ENCODE measurements at regions not wholly inside any gene's neighbourhood (a gene's known extent, or its start where the extent isn't known, plus 50 kb on each side); places are given as distances from the start of the nearest gene placed in this dataset.

GRCh38 chr18:24782566-24782965, 322.1 kb downstream of the HRH4 start:
- DNase-seq (ENCODE audit: low read depth in 2 of 2, low spot score in 1 of 2): no peak

DNA sequence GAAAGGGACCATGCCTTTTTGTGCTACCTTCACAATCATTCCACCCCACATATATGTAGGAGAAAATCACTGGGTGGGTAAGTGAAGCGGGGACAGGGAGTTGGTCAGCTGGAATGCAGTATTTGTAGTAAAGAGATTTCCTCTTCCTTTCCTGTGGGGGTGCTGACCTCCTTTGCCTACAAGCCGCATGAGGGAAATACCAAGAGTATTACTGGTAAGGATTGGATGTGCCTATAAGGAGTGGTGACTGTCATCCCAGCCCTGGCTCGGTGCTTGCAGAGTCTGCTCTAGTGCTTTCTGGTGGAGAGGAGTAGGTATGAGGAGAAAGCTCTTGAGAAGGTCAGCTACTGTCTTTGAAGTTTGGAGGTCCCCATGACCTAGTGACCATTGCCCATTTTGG, 324.6 kb downstream of the HRH4 start:
- no peak for DNase-seq (ENCODE audit: low read depth in 2 of 2, low spot score in 1 of 2)

DNA sequence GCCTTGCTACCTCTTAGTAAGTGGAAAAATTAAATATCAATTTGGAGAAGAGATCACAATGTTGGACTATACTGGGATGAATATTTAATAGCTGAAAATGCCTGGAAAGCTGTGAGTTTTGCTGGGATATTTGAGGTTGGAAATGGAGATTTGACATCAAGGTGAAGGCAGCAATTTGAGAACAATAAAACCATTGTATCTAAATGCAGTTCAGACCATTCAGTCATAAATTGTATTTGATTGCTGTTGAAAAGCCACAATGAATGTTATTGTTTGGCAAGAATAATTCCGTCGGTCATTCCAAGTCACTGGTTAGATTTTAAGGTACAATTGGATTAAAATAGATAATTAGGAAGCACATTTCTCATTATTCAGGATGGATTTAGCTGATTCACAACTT, 325.6 kb downstream of the HRH4 start:
- no peak for DNase-seq (ENCODE audit: low read depth in 2 of 2, low spot score in 1 of 2)

GRCh38 chr18:24790347-24790746, 329.9 kb downstream of the HRH4 start:
- DNase-seq (ENCODE audit: low read depth in 2 of 2, low spot score in 1 of 2): no peak

- no peak for DNase-seq (ENCODE audit: low read depth in 2 of 2, low spot score in 1 of 2)
Measured at GRCh38 chr18:24791751-24792545, 331.5 kb downstream of the HRH4 start.

- DNase-seq (ENCODE audit: low read depth in 2 of 2, low spot score in 1 of 2): no peak
Measured at GRCh38 chr18:24793742-24794141, 333.3 kb downstream of the HRH4 start.

GRCh38 chr18:24795129-24795528, 334.7 kb downstream of the HRH4 start:
- DNase-seq (ENCODE audit: low read depth in 2 of 2, low spot score in 1 of 2): no peak

- DNase-seq (ENCODE audit: low read depth in 2 of 2, low spot score in 1 of 2): no peak
Measured at GRCh38 chr18:24797981-24798380, 337.5 kb downstream of the HRH4 start.

DNA sequence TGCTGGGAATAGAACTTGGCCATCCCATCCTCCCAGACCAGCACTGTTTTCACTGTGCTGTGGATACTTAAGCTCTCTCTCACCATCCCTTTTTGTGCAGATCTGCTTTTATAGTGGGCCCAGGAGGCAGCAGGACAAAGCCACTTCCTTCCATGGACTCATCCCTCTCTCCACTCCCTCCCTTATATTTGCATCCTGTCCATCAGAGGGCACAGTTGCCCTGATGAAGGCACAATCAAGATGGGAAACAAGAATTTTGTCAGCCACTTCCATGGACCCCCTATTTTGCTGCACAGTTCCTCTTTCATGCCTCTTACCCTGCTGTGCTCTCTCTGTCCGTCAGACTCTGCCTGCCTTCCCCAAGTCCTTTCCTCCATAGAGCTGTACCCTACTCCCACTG, 338.7 kb downstream of the HRH4 start:
- DNase-seq (ENCODE audit: low read depth in 2 of 2, low spot score in 1 of 2): no peak

DNA sequence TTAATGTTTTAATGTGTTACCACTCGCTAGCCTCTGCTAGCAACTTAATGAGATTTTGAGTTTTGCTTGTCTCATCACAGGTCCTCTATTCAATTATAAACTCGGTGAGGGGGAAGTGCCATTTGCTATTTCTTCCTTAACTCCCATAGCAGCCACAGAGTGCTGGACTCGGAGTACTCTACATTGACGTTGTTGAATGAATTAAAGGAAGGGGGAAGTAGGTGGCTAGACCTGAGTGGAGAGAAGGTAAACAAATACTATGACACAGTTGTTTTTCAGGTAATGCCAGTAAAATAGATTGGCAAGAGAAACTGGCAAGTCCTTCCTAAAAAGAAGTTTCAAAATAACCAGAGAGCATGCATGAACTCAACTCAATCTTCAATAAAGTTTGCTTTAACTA, 339.3 kb downstream of the HRH4 start:
- DNase-seq (ENCODE audit: low read depth in 2 of 2, low spot score in 1 of 2): no peak

DNA sequence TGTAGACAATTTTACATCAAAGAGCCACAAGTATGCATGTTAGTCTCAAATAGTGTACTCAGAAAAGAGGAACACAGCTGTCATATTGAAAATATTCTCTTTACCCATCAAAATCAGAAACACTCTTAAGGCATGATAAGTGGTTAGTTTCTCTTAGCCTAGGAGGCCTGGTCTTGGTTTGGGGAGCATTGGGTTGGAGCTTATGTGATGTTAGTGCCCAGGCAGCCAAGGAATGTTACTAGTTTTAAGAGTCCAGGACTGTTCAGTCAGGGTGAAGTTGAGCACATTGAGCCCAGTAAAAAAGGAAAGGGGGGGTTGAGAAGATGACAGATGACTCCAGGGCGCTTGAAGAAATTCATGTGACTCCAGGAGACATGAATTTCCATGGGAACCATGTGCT, 340.6 kb downstream of the HRH4 start:
- no peak for DNase-seq (ENCODE audit: low read depth in 2 of 2, low spot score in 1 of 2)

GRCh38 chr18:24802456-24802855, 342.0 kb downstream of the HRH4 start:
- DNase-seq (ENCODE audit: low read depth in 2 of 2, low spot score in 1 of 2): no peak

DNA sequence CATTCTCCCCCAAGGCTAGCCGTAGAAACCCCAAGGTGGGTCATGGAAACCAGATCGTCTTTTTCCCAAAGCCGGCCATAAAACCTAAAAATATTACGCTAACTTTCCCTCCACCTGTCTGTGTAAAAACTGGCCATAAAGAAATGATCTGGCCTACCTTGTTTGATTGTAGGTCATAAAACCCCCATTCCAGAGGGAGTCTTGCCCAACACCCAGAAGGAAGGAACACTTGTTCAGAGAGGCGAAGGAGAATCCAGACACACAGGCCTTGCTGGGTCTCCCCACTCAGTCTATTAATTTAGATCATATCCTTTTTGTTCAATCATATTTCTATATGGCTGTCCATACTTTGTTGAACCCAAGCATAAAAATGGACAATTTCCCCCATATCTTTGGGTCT, 344.7 kb downstream of the HRH4 start:
- DNase-seq (ENCODE audit: low read depth in 2 of 2, low spot score in 1 of 2): no peak

- DNase-seq (ENCODE audit: low read depth in 2 of 2, low spot score in 1 of 2): no peak
Measured at GRCh38 chr18:24809173-24809950, 348.9 kb downstream of the HRH4 start.

GRCh38 chr18:24810561-24811305, 350.3 kb downstream of the HRH4 start:
- DNase-seq (ENCODE audit: low read depth in 2 of 2, low spot score in 1 of 2): no peak

GRCh38 chr18:24811950-24812681, 351.7 kb downstream of the HRH4 start:
- DNase-seq (ENCODE audit: low read depth in 2 of 2, low spot score in 1 of 2): no peak

- no peak for DNase-seq (ENCODE audit: low read depth in 2 of 2, low spot score in 1 of 2)
Measured at GRCh38 chr18:24814521-24814920, 354.1 kb downstream of the HRH4 start.

GRCh38 chr18:24817150-24817549, 356.7 kb downstream of the HRH4 start:
- no peak for DNase-seq (ENCODE audit: low read depth in 2 of 2, low spot score in 1 of 2)

DNA sequence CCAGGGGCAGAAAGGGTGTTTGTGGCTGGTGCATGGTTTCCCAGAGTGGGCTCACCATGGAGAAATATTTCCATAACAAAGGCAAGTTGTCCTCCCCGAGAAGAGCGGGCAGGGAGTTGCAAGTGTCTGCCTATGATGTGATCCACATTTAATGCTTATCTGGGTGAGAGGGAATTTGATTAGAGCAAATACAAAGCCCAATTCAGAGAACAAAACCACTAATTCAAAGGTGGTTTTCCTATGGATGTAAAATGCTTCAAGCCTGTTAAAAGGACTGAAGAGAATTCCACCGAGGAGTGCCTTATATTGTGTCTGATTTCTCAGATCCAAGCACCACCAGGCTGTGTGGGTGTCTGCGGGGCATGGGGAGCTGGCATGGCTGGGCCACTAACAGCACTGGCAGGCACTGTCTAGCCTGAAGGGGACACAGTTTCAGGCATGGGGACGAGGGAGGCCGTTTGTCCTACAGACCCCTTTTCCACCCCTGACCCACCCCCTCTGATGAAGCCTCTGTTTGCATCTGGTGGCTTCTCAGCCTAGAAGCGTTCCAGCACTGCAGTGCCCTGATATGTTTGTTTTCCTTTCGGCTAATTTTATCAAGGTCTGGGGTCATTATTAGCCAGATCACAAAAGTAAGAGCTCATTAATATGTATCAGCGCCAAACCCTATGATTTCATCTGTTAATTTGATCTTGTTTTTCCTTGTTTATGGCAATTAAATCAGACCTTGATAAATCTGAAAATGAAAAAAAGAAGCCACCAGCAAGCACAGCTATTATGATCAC, 357.3 kb downstream of the HRH4 start:
- DNase-seq (ENCODE audit: low read depth in 2 of 2, low spot score in 1 of 2): no peak

DNA sequence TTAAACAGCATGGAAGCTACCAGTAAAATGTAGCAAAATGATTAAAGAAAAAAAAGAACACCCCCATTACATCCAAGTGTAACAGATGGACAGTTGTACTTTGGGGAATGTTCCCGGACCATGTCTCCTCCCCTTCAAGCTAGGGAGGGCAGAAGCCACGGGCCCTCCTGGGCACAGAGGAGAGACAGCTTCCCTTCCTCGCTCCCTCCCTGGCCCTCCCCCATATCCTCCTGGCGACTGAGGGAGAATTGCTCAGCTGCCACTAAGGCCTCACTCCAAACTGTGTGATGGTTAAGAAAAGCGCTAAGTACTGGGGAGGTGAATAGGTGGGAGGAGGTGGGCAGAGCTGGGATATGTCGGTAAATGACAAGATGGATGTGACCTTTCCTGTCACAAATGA, 358.0 kb downstream of the HRH4 start:
- no peak for DNase-seq (ENCODE audit: low read depth in 2 of 2, low spot score in 1 of 2)

Data from stimulated activated CD8-positive, alpha-beta memory T cell treated with anti-CD3 and anti-CD28 coated beads, Interleukin-4, amount 100 ng/mL, for 1 hour (primary cell).